Neural cell (in vitro differentiated cells): ENCODE measurements at regions not wholly inside any gene's neighbourhood (a gene's known extent, or its start where the extent isn't known, plus 50 kb on each side); places are given as distances from the start of the nearest gene placed in this dataset.

Experiments used
- H2AFZ ChIP-seq: fragments of 200-600, 300-800 bp; sonication (generic), shearing (Covaris generic); 2 replicates; pipeline ENCODE4 v1.6.0; 2014; ENCODE audit warnings: low read depth, mild to moderate bottlenecking, antibody characterized with exemption, low read length, moderate library complexity
- H3F3A ChIP-seq: fragments of 200-600 bp; shearing (Covaris generic); 2 replicates; pipeline ENCODE4 v1.6.1; 2016; ENCODE audit warnings: mild to moderate bottlenecking, moderate library complexity, mixed read lengths, antibody characterized with exemption, low read length; ENCODE audit not compliant: insufficient read depth, poor library complexity, severe bottlenecking
- H3K27ac ChIP-seq: fragments of 200-600, 300-800 bp; sonication (generic), shearing (Covaris generic); 2 replicates; pipeline ENCODE4 v1.5.1; 2014; ENCODE audit warnings: mild to moderate bottlenecking, low read length, moderate library complexity
- H3K27me3 ChIP-seq: fragments of 300-800, 200-600 bp; sonication (generic), shearing (Covaris generic); 2 replicates; pipeline ENCODE4 v1.6.0; 2014; ENCODE audit warnings: mild to moderate bottlenecking, low read depth, low read length, moderate library complexity; ENCODE audit not compliant: insufficient read depth
- H3K36me3 ChIP-seq: fragments of 300-800, 200-600 bp; sonication (generic), shearing (Covaris generic); 2 replicates; pipeline ENCODE4 v1.5.1; 2014; ENCODE audit warnings: mild to moderate bottlenecking, antibody characterized with exemption, low read length, moderate library complexity; ENCODE audit not compliant: insufficient read depth
- H3K4me2 ChIP-seq: fragments of 300-800, 200-600 bp; sonication (generic), shearing (Covaris generic); 2 replicates; pipeline ENCODE4 v1.6.0; 2014; ENCODE audit warnings: mild to moderate bottlenecking, low read length
- H3K4me3 ChIP-seq: fragments of 300-800, 200-600 bp; sonication (generic), shearing (Covaris generic); 2 replicates; pipeline ENCODE4 v1.5.1; 2014; ENCODE audit warnings: mild to moderate bottlenecking, low read length, moderate library complexity
- H3K79me2 ChIP-seq: fragments of 200-600 bp; shearing (Covaris generic); replicated peaks from 2 replicates; pipeline ENCODE4 v1.6.0; 2014; ENCODE audit warnings: mild to moderate bottlenecking, low read length, moderate library complexity; ENCODE audit not compliant: insufficient read depth
- H3K9ac ChIP-seq: fragments of 300-800, 200-600 bp; sonication (generic), shearing (Covaris generic); 2 replicates; pipeline ENCODE4 v1.6.1; 2016; ENCODE audit warnings: mild to moderate bottlenecking, low read length, mixed read lengths
- H3K9me2 ChIP-seq: fragments of 200-600 bp; shearing (Covaris generic); 2 replicates; pipeline ENCODE4 v1.6.1; 2016; ENCODE audit warnings: mild to moderate bottlenecking, low read length, mixed read lengths; ENCODE audit not compliant: insufficient read depth
- H3K9me3 ChIP-seq: fragments of 200-600, 300-800 bp; sonication (generic), shearing (Covaris generic); 2 replicates; pipeline ENCODE4 v1.6.1; 2016; ENCODE audit warnings: mild to moderate bottlenecking, mixed run types, low read length, moderate library complexity, mixed read lengths
- H4K20me1 ChIP-seq: fragments of 200-600 bp; shearing (Covaris generic); 2 replicates; pipeline ENCODE4 v1.6.1; 2016; ENCODE audit warnings: mild to moderate bottlenecking, mixed run types; ENCODE audit not compliant: insufficient read depth
- CTCF ChIP-seq: fragments of 450-650 bp; IDR thresholded peaks from 2 replicates; pipeline ENCODE4 v1.5.1; 2014; ENCODE audit warnings: antibody characterized with exemption, mild to moderate bottlenecking, moderate library complexity; ENCODE audit not compliant: poor library complexity, severe bottlenecking
- EP300 ChIP-seq: fragments of 450-650 bp; conservative IDR thresholded peaks from 2 replicates; pipeline ENCODE4 v1.6.1; 2014; ENCODE audit warnings: antibody characterized with exemption, mild to moderate bottlenecking, moderate library complexity; ENCODE audit not compliant: poor library complexity, severe bottlenecking
- EZH2 ChIP-seq: fragments of 200-600, 300-800 bp; shearing (Covaris generic), sonication (generic); IDR thresholded peaks from 2 replicates; pipeline ENCODE4 v1.6.1; 2014; ENCODE audit warnings: antibody characterized with exemption, low read length, borderline replicate concordance, mild to moderate bottlenecking; ENCODE audit not compliant: insufficient read depth, poor library complexity, severe bottlenecking
- MXI1 ChIP-seq: fragments of 450-650 bp; conservative IDR thresholded peaks from 2 replicates; pipeline ENCODE4 v1.6.1; 2014; ENCODE audit warnings: antibody characterized with exemption, mild to moderate bottlenecking; ENCODE audit not compliant: poor library complexity, severe bottlenecking
- POLR2AphosphoS5 ChIP-seq: IDR thresholded peaks from 2 replicates; pipeline ENCODE4 v1.6.1; 2012
- RAD21 ChIP-seq: fragments of 450-650 bp; conservative IDR thresholded peaks from 2 replicates; pipeline ENCODE4 v1.6.1; 2014; ENCODE audit warnings: antibody characterized with exemption, mild to moderate bottlenecking, moderate library complexity
- SMC3 ChIP-seq: fragments of 450-650 bp; conservative IDR thresholded peaks from 2 replicates; pipeline ENCODE4 v1.6.1; 2014; ENCODE audit warnings: antibody characterized with exemption, mild to moderate bottlenecking, moderate library complexity; ENCODE audit not compliant: poor library complexity
- TAF1 ChIP-seq: IDR thresholded peaks from 2 replicates; pipeline ENCODE4 v1.6.1; 2012; ENCODE audit warnings: low read depth
- TF ChIP-seq, protein P1 (sequence below): IDR thresholded peaks from 2 replicates; pipeline ENCODE4 v1.6.1; 2012; ENCODE audit warnings: borderline replicate concordance

- H3K27ac ChIP-seq: no peak overlapping the region
- peak overlapping the region; percentile 13 for H3K4me3 ChIP-seq
- no peak overlapping the region for H2AFZ ChIP-seq
- no peaks in the 10 kb centered on the region for H3K9me3 ChIP-seq
- H3K79me2 ChIP-seq: no peaks in the 10 kb centered on the region
- no peaks in the 10 kb centered on the region for H3K9me2 ChIP-seq
- H4K20me1 ChIP-seq: no peaks in the 10 kb centered on the region
- no peak overlapping the region for H3K4me2 ChIP-seq
- H3K9ac ChIP-seq: no peak overlapping the region
- no peaks in the 10 kb centered on the region for H3F3A ChIP-seq
- H3K27me3 ChIP-seq: no peaks in the 10 kb centered on the region
- no peak for TF ChIP-seq MXI1
- no peak for TF ChIP-seq EZH2
- TF ChIP-seq, protein P1, sequence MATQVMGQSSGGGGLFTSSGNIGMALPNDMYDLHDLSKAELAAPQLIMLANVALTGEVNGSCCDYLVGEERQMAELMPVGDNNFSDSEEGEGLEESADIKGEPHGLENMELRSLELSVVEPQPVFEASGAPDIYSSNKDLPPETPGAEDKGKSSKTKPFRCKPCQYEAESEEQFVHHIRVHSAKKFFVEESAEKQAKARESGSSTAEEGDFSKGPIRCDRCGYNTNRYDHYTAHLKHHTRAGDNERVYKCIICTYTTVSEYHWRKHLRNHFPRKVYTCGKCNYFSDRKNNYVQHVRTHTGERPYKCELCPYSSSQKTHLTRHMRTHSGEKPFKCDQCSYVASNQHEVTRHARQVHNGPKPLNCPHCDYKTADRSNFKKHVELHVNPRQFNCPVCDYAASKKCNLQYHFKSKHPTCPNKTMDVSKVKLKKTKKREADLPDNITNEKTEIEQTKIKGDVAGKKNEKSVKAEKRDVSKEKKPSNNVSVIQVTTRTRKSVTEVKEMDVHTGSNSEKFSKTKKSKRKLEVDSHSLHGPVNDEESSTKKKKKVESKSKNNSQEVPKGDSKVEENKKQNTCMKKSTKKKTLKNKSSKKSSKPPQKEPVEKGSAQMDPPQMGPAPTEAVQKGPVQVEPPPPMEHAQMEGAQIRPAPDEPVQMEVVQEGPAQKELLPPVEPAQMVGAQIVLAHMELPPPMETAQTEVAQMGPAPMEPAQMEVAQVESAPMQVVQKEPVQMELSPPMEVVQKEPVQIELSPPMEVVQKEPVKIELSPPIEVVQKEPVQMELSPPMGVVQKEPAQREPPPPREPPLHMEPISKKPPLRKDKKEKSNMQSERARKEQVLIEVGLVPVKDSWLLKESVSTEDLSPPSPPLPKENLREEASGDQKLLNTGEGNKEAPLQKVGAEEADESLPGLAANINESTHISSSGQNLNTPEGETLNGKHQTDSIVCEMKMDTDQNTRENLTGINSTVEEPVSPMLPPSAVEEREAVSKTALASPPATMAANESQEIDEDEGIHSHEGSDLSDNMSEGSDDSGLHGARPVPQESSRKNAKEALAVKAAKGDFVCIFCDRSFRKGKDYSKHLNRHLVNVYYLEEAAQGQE: no peak
- no peak for TF ChIP-seq CTCF
- TF ChIP-seq EP300: no peak
- TF ChIP-seq RAD21: no peak
- TF ChIP-seq TAF1: no peak
- no peak for TF ChIP-seq SMC3
- TF ChIP-seq POLR2AphosphoS5: no peak
- H3K36me3 ChIP-seq: no peaks in the 10 kb centered on the region
Observed at GRCh38 chr1:37255868-37256267, 218.5 kb upstream of the ZC3H12A start.

DNA sequence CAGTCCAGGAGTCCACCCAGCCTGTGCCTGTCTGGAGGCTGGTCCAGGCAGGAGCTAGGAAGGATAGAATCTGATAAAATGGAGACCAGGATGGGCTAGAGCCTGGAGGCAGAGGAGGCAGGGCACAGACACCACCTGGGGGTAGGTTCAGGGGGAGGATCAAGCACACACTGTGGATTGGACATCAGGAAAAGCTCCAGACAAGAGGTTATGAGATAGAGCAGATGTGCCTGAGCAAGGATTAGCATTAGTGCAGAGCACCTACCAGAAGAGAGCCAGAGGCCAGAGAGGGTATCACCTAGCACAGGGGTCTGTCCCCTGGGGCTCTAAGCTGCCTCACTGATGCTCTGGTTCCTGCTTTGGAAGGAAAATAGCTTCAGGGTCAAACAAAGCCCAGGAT is 216.7 kb upstream of the ZC3H12A start:
- no peak overlapping the region for H3K4me3 ChIP-seq
- H3K27me3 ChIP-seq: no peaks in the 10 kb centered on the region
- no peaks in the 10 kb centered on the region for H3K36me3 ChIP-seq
- no peaks in the 10 kb centered on the region for H3F3A ChIP-seq
- H3K79me2 ChIP-seq: no peaks in the 10 kb centered on the region
- no peaks in the 10 kb centered on the region for H3K9me3 ChIP-seq
- no peaks in the 10 kb centered on the region for H3K9me2 ChIP-seq
- no peaks in the 10 kb centered on the region for H4K20me1 ChIP-seq
- H3K9ac ChIP-seq: no peak overlapping the region
- H3K27ac ChIP-seq: no peak overlapping the region
- H3K4me2 ChIP-seq: no peak overlapping the region
- no peak overlapping the region for H2AFZ ChIP-seq
- TF ChIP-seq TAF1: no peak
- no peak for TF ChIP-seq EZH2
- TF ChIP-seq MXI1: no peak
- TF ChIP-seq, protein P1: no peak
- TF ChIP-seq EP300: no peak
- TF ChIP-seq SMC3: no peak
- no peak for TF ChIP-seq CTCF
- TF ChIP-seq RAD21: no peak
- TF ChIP-seq POLR2AphosphoS5: no peak
